ENCODE measurements at regions not wholly inside any gene's neighbourhood (a gene's known extent, or its start where the extent isn't known, plus 50 kb on each side); places are given as distances from the start of the nearest gene placed in this dataset.
"Not testable (repeated sequence)": the region's sequence is repeated elsewhere in the genome, so short reads cannot be mapped to it uniquely, and the experiment has no call there.

DNA sequence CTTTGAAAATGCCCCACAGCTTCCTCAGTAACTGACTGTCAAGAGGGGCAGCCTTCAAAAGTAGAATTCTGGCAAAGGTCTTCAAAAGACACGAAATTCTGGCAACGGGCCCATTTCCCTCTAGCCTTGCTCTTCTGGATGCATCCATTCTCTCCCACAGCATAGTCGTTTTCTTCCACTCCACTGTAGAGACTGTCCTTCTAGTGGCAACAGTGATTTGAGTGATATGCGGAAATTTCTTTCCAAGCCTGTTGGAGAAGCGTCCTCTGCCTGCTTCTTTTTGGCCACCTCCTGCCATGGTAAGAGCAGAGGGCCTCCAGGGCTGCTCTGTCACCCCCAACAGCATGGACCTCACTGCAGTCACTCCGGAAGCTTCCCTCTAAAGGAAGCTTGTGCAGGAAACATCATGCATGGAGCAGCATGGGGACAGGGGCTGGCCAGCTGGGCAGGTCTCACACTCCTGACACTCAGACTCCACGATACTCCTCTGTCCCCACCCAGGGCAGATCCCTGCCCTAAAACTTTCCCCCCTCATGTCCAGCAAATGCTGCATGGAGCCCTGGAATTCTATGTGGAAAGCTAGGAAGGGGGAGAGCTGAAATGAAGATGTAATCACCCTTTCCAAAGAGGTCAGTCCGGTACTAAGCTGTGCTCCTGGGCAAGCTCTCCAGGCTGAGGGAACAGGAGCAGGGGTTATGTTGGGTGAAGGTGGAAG, 1505.7 kb upstream of the TPTE start:
- FAIRE-seq; H3K79me2 ChIP-seq (ENCODE audit: control insufficient read depth, insufficient read depth, low read length); POLR2A ChIA-PET; H3K27me3 ChIP-seq (replicated peaks in 1 of 2; ENCODE audit: control insufficient read depth in 2 of 2, insufficient read depth in 2 of 2, low read length in 1 of 2); DNase-seq (ENCODE audit: low read depth, low spot score); CTCF ChIA-PET; H3K36me3 ChIP-seq (ENCODE audit: control insufficient read depth in 2 of 2, insufficient read depth in 2 of 2, low read length in 1 of 2); ATAC-seq; intact Hi-C loops (cut with micrococcal nuclease; ENCODE audit: unreplicated experiment); H3K4me2 ChIP-seq (ENCODE audit: control insufficient read depth, insufficient read depth); H3K9ac ChIP-seq (ENCODE audit: control insufficient read depth, insufficient read depth, low read length); H3K9me3 ChIP-seq (replicated peaks; ENCODE audit: control insufficient read depth, insufficient read depth, low read length); H3K27ac ChIP-seq (ENCODE audit: control insufficient read depth, insufficient read depth); SMC1A ChIA-PET (ENCODE audit: uncharacterized antibody, unreplicated experiment); H4K20me1 ChIP-seq (ENCODE audit: control insufficient read depth, insufficient read depth); BruUV-seq (replicated peaks); H3K4me1 ChIP-seq (ENCODE audit: control insufficient read depth, insufficient read depth, low read length); H3K4me3 ChIP-seq; in situ Hi-C loops (cut with MboI); H2AFZ ChIP-seq (ENCODE audit: control insufficient read depth, low read depth, low read length); RAD21 ChIA-PET (ENCODE audit: unreplicated experiment): not testable (repeated sequence)
- WGBS (ENCODE audit: insufficient coverage, insufficient replicate concordance, low lambda C conversion rate, missing lambda C conversion rate) = 11% methylated on average over 7 of the region's 8 CpGs

DNA sequence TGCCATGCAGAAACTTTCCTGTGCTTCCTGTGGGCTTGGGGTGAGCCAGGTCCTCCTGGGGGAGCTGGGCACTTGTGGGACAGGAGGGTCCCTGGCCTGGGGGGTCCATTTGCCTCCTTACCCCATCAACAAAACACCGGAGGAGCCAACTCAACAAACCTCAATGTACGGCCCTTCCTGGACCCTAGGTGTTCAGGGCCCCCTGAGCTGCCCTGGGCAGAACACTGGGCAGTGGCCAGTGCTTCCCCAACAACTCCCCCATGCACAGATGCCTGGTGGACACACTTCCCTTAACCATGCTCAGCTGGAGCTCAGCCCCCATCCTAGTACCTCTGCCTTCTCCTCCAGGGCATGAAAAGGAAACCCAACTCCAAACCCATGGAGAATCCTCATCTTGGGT, 1504.2 kb upstream of the TPTE start:
- H2AFZ ChIP-seq (ENCODE audit: control insufficient read depth, low read depth, low read length); BruUV-seq (replicated peaks); H3K4me2 ChIP-seq (ENCODE audit: control insufficient read depth, insufficient read depth); H3K27me3 ChIP-seq (replicated peaks in 1 of 2; ENCODE audit: control insufficient read depth in 2 of 2, insufficient read depth in 2 of 2, low read length in 1 of 2); RAD21 ChIA-PET (ENCODE audit: unreplicated experiment); H3K27ac ChIP-seq (ENCODE audit: control insufficient read depth, insufficient read depth); DNase-seq (ENCODE audit: low read depth, low spot score); H3K9ac ChIP-seq (ENCODE audit: control insufficient read depth, insufficient read depth, low read length); intact Hi-C loops (cut with micrococcal nuclease; ENCODE audit: unreplicated experiment); SMC1A ChIA-PET (ENCODE audit: uncharacterized antibody, unreplicated experiment); H4K20me1 ChIP-seq (ENCODE audit: control insufficient read depth, insufficient read depth); H3K4me3 ChIP-seq; H3K9me3 ChIP-seq (replicated peaks; ENCODE audit: control insufficient read depth, insufficient read depth, low read length); H3K36me3 ChIP-seq (ENCODE audit: control insufficient read depth in 2 of 2, insufficient read depth in 2 of 2, low read length in 1 of 2); ATAC-seq; CTCF ChIA-PET; in situ Hi-C loops (cut with MboI); H3K4me1 ChIP-seq (ENCODE audit: control insufficient read depth, insufficient read depth, low read length); FAIRE-seq; H3K79me2 ChIP-seq (ENCODE audit: control insufficient read depth, insufficient read depth, low read length); POLR2A ChIA-PET: not testable (repeated sequence)
- 37% methylated on average over 2 of the region's 2 CpGs for WGBS (ENCODE audit: insufficient coverage, insufficient replicate concordance, low lambda C conversion rate, missing lambda C conversion rate)

DNA sequence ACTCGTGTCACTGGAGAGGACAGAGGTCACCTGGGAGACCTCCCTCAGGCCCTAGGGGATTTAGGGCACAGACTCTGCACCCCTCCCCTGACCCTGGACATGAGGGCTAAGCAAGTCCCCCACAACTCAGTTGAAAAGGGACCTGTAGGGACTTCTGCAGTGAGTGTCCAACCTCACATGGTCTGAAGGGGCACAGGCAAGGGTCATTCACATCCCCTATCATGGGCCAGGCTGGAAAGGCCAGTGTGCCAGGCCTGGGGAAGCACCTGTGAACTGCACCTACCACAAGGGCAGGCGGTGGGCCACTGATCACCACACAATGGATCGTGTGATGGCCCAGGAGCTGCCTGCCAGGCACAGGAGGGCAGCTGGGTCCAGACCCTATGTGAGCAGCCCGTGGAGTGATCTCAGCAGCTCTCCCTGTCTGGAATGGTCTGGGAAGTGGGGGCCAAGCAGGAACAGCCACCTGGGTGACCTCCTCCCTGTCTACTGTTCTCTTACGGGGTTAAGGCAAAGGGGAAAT, 1502.6 kb upstream of the TPTE start:
- H3K4me2 ChIP-seq (ENCODE audit: control insufficient read depth, insufficient read depth); intact Hi-C loops (cut with micrococcal nuclease; ENCODE audit: unreplicated experiment); RAD21 ChIA-PET (ENCODE audit: unreplicated experiment); H4K20me1 ChIP-seq (ENCODE audit: control insufficient read depth, insufficient read depth); CTCF ChIA-PET; DNase-seq (ENCODE audit: low read depth, low spot score); H3K27me3 ChIP-seq (replicated peaks in 1 of 2; ENCODE audit: control insufficient read depth in 2 of 2, insufficient read depth in 2 of 2, low read length in 1 of 2); H3K4me1 ChIP-seq (ENCODE audit: control insufficient read depth, insufficient read depth, low read length); FAIRE-seq; H2AFZ ChIP-seq (ENCODE audit: control insufficient read depth, low read depth, low read length); H3K9ac ChIP-seq (ENCODE audit: control insufficient read depth, insufficient read depth, low read length); SMC1A ChIA-PET (ENCODE audit: uncharacterized antibody, unreplicated experiment); POLR2A ChIA-PET; H3K9me3 ChIP-seq (replicated peaks; ENCODE audit: control insufficient read depth, insufficient read depth, low read length); H3K27ac ChIP-seq (ENCODE audit: control insufficient read depth, insufficient read depth); H3K79me2 ChIP-seq (ENCODE audit: control insufficient read depth, insufficient read depth, low read length); in situ Hi-C loops (cut with MboI); H3K36me3 ChIP-seq (ENCODE audit: control insufficient read depth in 2 of 2, insufficient read depth in 2 of 2, low read length in 1 of 2); H3K4me3 ChIP-seq; BruUV-seq (replicated peaks); ATAC-seq: not testable (repeated sequence)
- 11% methylated on average over 4 of the region's 5 CpGs for WGBS (ENCODE audit: insufficient coverage, insufficient replicate concordance, low lambda C conversion rate, missing lambda C conversion rate)

GRCh38 chr21:9024006-9024767, 1497.2 kb upstream of the TPTE start:
- FAIRE-seq; H2AFZ ChIP-seq (ENCODE audit: control insufficient read depth, low read depth, low read length); H3K9me3 ChIP-seq (replicated peaks; ENCODE audit: control insufficient read depth, insufficient read depth, low read length); SMC1A ChIA-PET (ENCODE audit: uncharacterized antibody, unreplicated experiment); RAD21 ChIA-PET (ENCODE audit: unreplicated experiment); in situ Hi-C loops (cut with MboI); H4K20me1 ChIP-seq (ENCODE audit: control insufficient read depth, insufficient read depth); ATAC-seq; H3K27ac ChIP-seq (ENCODE audit: control insufficient read depth, insufficient read depth); H3K9ac ChIP-seq (ENCODE audit: control insufficient read depth, insufficient read depth, low read length); H3K36me3 ChIP-seq (ENCODE audit: control insufficient read depth in 2 of 2, insufficient read depth in 2 of 2, low read length in 1 of 2); H3K79me2 ChIP-seq (ENCODE audit: control insufficient read depth, insufficient read depth, low read length); H3K4me1 ChIP-seq (ENCODE audit: control insufficient read depth, insufficient read depth, low read length); H3K4me3 ChIP-seq; intact Hi-C loops (cut with micrococcal nuclease; ENCODE audit: unreplicated experiment); H3K27me3 ChIP-seq (replicated peaks in 1 of 2; ENCODE audit: control insufficient read depth in 2 of 2, insufficient read depth in 2 of 2, low read length in 1 of 2); BruUV-seq (replicated peaks); CTCF ChIA-PET; DNase-seq (ENCODE audit: low read depth, low spot score); H3K4me2 ChIP-seq (ENCODE audit: control insufficient read depth, insufficient read depth); POLR2A ChIA-PET: not testable (repeated sequence)
- 2% methylated on average over 4 of the region's 4 CpGs for WGBS (ENCODE audit: insufficient coverage, insufficient replicate concordance, low lambda C conversion rate, missing lambda C conversion rate)
